Neural cell (in vitro differentiated cells): ENCODE measurements at regions not wholly inside any gene's neighbourhood (a gene's known extent, or its start where the extent isn't known, plus 50 kb on each side); places are given as distances from the start of the nearest gene placed in this dataset.

Experiments used
- H2AFZ ChIP-seq: fragments of 200-600, 300-800 bp; sonication (generic), shearing (Covaris generic); 2 replicates; pipeline ENCODE4 v1.6.0; 2014; ENCODE audit warnings: low read depth, mild to moderate bottlenecking, antibody characterized with exemption, low read length, moderate library complexity
- H3F3A ChIP-seq: fragments of 200-600 bp; shearing (Covaris generic); 2 replicates; pipeline ENCODE4 v1.6.1; 2016; ENCODE audit warnings: mild to moderate bottlenecking, moderate library complexity, mixed read lengths, antibody characterized with exemption, low read length; ENCODE audit not compliant: insufficient read depth, poor library complexity, severe bottlenecking
- H3K27ac ChIP-seq: fragments of 200-600, 300-800 bp; sonication (generic), shearing (Covaris generic); 2 replicates; pipeline ENCODE4 v1.5.1; 2014; ENCODE audit warnings: mild to moderate bottlenecking, low read length, moderate library complexity
- H3K27me3 ChIP-seq: fragments of 300-800, 200-600 bp; sonication (generic), shearing (Covaris generic); 2 replicates; pipeline ENCODE4 v1.6.0; 2014; ENCODE audit warnings: mild to moderate bottlenecking, low read depth, low read length, moderate library complexity; ENCODE audit not compliant: insufficient read depth
- H3K36me3 ChIP-seq: fragments of 300-800, 200-600 bp; sonication (generic), shearing (Covaris generic); 2 replicates; pipeline ENCODE4 v1.5.1; 2014; ENCODE audit warnings: mild to moderate bottlenecking, antibody characterized with exemption, low read length, moderate library complexity; ENCODE audit not compliant: insufficient read depth
- H3K4me2 ChIP-seq: fragments of 300-800, 200-600 bp; sonication (generic), shearing (Covaris generic); 2 replicates; pipeline ENCODE4 v1.6.0; 2014; ENCODE audit warnings: mild to moderate bottlenecking, low read length
- H3K4me3 ChIP-seq: fragments of 300-800, 200-600 bp; sonication (generic), shearing (Covaris generic); 2 replicates; pipeline ENCODE4 v1.5.1; 2014; ENCODE audit warnings: mild to moderate bottlenecking, low read length, moderate library complexity
- H3K79me2 ChIP-seq: fragments of 200-600 bp; shearing (Covaris generic); replicated peaks from 2 replicates; pipeline ENCODE4 v1.6.0; 2014; ENCODE audit warnings: mild to moderate bottlenecking, low read length, moderate library complexity; ENCODE audit not compliant: insufficient read depth
- H3K9ac ChIP-seq: fragments of 300-800, 200-600 bp; sonication (generic), shearing (Covaris generic); 2 replicates; pipeline ENCODE4 v1.6.1; 2016; ENCODE audit warnings: mild to moderate bottlenecking, low read length, mixed read lengths
- H3K9me2 ChIP-seq: fragments of 200-600 bp; shearing (Covaris generic); 2 replicates; pipeline ENCODE4 v1.6.1; 2016; ENCODE audit warnings: mild to moderate bottlenecking, low read length, mixed read lengths; ENCODE audit not compliant: insufficient read depth
- H3K9me3 ChIP-seq: fragments of 200-600, 300-800 bp; sonication (generic), shearing (Covaris generic); 2 replicates; pipeline ENCODE4 v1.6.1; 2016; ENCODE audit warnings: mild to moderate bottlenecking, mixed run types, low read length, moderate library complexity, mixed read lengths
- H4K20me1 ChIP-seq: fragments of 200-600 bp; shearing (Covaris generic); 2 replicates; pipeline ENCODE4 v1.6.1; 2016; ENCODE audit warnings: mild to moderate bottlenecking, mixed run types; ENCODE audit not compliant: insufficient read depth
- CTCF ChIP-seq: fragments of 450-650 bp; IDR thresholded peaks from 2 replicates; pipeline ENCODE4 v1.5.1; 2014; ENCODE audit warnings: antibody characterized with exemption, mild to moderate bottlenecking, moderate library complexity; ENCODE audit not compliant: poor library complexity, severe bottlenecking
- EP300 ChIP-seq: fragments of 450-650 bp; conservative IDR thresholded peaks from 2 replicates; pipeline ENCODE4 v1.6.1; 2014; ENCODE audit warnings: antibody characterized with exemption, mild to moderate bottlenecking, moderate library complexity; ENCODE audit not compliant: poor library complexity, severe bottlenecking
- EZH2 ChIP-seq: fragments of 200-600, 300-800 bp; shearing (Covaris generic), sonication (generic); IDR thresholded peaks from 2 replicates; pipeline ENCODE4 v1.6.1; 2014; ENCODE audit warnings: antibody characterized with exemption, low read length, borderline replicate concordance, mild to moderate bottlenecking; ENCODE audit not compliant: insufficient read depth, poor library complexity, severe bottlenecking
- MXI1 ChIP-seq: fragments of 450-650 bp; conservative IDR thresholded peaks from 2 replicates; pipeline ENCODE4 v1.6.1; 2014; ENCODE audit warnings: antibody characterized with exemption, mild to moderate bottlenecking; ENCODE audit not compliant: poor library complexity, severe bottlenecking
- POLR2AphosphoS5 ChIP-seq: IDR thresholded peaks from 2 replicates; pipeline ENCODE4 v1.6.1; 2012
- RAD21 ChIP-seq: fragments of 450-650 bp; conservative IDR thresholded peaks from 2 replicates; pipeline ENCODE4 v1.6.1; 2014; ENCODE audit warnings: antibody characterized with exemption, mild to moderate bottlenecking, moderate library complexity
- REST ChIP-seq: IDR thresholded peaks from 2 replicates; pipeline ENCODE4 v1.6.1; 2012; ENCODE audit warnings: borderline replicate concordance
- SMC3 ChIP-seq: fragments of 450-650 bp; conservative IDR thresholded peaks from 2 replicates; pipeline ENCODE4 v1.6.1; 2014; ENCODE audit warnings: antibody characterized with exemption, mild to moderate bottlenecking, moderate library complexity; ENCODE audit not compliant: poor library complexity
- TAF1 ChIP-seq: IDR thresholded peaks from 2 replicates; pipeline ENCODE4 v1.6.1; 2012; ENCODE audit warnings: low read depth

- H3K9ac ChIP-seq: no peak overlapping the region
- no peak overlapping the region for H3K4me2 ChIP-seq
- no peaks in the 10 kb centered on the region for H3K36me3 ChIP-seq
- TF ChIP-seq POLR2AphosphoS5: no peak
- TF ChIP-seq RAD21: no peak
- TF ChIP-seq REST: no peak
- TF ChIP-seq SMC3: no peak
- no peak for TF ChIP-seq EP300
- H3K9me2 ChIP-seq: no peaks in the 10 kb centered on the region
- H2AFZ ChIP-seq: no peak overlapping the region
- no peaks in the 10 kb centered on the region for H4K20me1 ChIP-seq
- H3K9me3 ChIP-seq: no peaks in the 10 kb centered on the region
- H3K27ac ChIP-seq: no peak overlapping the region
- H3K4me3 ChIP-seq: no peak overlapping the region
- no peaks in the 10 kb centered on the region for H3F3A ChIP-seq
- H3K27me3 ChIP-seq: no peaks in the 10 kb centered on the region
- no peaks in the 10 kb centered on the region for H3K79me2 ChIP-seq
These were observed 288.5 kb downstream of the C16orf95 start for GRCh38 chr16:87028481-87029320.

DNA sequence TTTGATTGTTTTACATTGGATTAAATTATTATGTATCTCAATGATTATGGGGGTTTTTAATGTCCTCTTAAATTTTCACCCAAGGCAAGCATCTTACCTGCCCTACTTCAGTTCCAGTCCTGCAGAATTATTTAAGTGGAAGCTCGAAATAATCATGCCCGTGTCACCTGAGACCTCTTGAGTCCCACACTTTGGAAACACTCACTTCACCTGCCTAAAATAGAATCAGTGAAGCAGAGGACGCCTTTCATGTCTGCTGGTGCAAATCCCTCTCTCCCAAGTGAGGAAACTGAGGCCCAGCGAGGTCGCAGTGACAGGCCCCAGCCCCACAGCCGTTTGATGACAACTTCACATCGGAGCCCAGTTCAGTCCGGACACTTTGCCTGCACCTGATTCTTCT lies 284.6 kb downstream of the C16orf95 start:
- Histone ChIP-seq H3K9me3 (no peaks in the 10 kb centered on the region), H3K9me2 (no peaks in the 10 kb centered on the region), H4K20me1 (no peaks in the 10 kb centered on the region), H3K9ac (no peak overlapping the region), H3K4me2 (no peak overlapping the region), H3K27ac (no peak overlapping the region), H3F3A (no peaks in the 10 kb centered on the region), H2AFZ (no peak overlapping the region), H3K4me3 (no peak overlapping the region), H3K27me3 (no peaks in the 10 kb centered on the region), H3K36me3 (no peaks in the 10 kb centered on the region), H3K79me2 (no peaks in the 10 kb centered on the region)
- TF ChIP-seq RAD21 (no peak), EP300 (no peak), TAF1 (no peak), MXI1 (no peak), EZH2 (no peak), REST (no peak), SMC3 (no peak), CTCF (no peak), POLR2AphosphoS5 (no peak)
